ENCODE measurements at regions not wholly inside any gene's neighbourhood (a gene's known extent, or its start where the extent isn't known, plus 50 kb on each side); places are given as distances from the start of the nearest gene placed in this dataset.

GRCh38 chr6:169849396-169849795, 98.0 kb downstream of the ERMARD start:
- no peak overlapping the region for H3K27ac ChIP-seq (ENCODE audit: low read depth, low read length)
- no peak overlapping the region for H3K9ac ChIP-seq (ENCODE audit: low read length in 5 of 5)
- no peaks in the 10 kb centered on the region for H3K36me3 ChIP-seq (ENCODE audit: control insufficient read depth in 5 of 5, insufficient read depth in 5 of 5, low read length in 5 of 5)
- H3K27me3 ChIP-seq (ENCODE audit: control insufficient read depth in 5 of 5, insufficient read depth in 4 of 5, low read length in 5 of 5), result peaks cover 0 to 14% (median 6%) of the 10 kb centered on the region in 5 donors
- no peak overlapping the region for H3K4me3 ChIP-seq (ENCODE audit: low read depth in 1 of 5, low read length in 5 of 5)
- no peaks in the 10 kb centered on the region for H3K9me3 ChIP-seq (ENCODE audit: control insufficient read depth in 5 of 5, low read length in 5 of 5)
- peaks cover 0 to 39% (median 11%) of the 10 kb centered on the region in 5 donors for H3K4me1 ChIP-seq (ENCODE audit: control insufficient read depth in 5 of 5, insufficient read depth in 5 of 5, low read length in 5 of 5)

- Histone ChIP-seq H3K27me3 (ENCODE audit: control insufficient read depth in 5 of 5, insufficient read depth in 4 of 5, low read length in 5 of 5) (peaks cover 0 to 14% (median 6%) of the 10 kb centered on the region in 5 donors), H3K36me3 (ENCODE audit: control insufficient read depth in 5 of 5, insufficient read depth in 5 of 5, low read length in 5 of 5) (no peaks in the 10 kb centered on the region)
These were observed 97.5 kb downstream of the ERMARD start for GRCh38 chr6:169848946-169849345.

GRCh38 chr6:169847901-169848311, 96.5 kb downstream of the ERMARD start:
- H3K4me3 ChIP-seq (ENCODE audit: low read depth in 1 of 5, low read length in 5 of 5), result no peak overlapping the region
- no peak overlapping the region for H3K27ac ChIP-seq (ENCODE audit: low read depth, low read length)
- H3K27me3 ChIP-seq (ENCODE audit: control insufficient read depth in 5 of 5, insufficient read depth in 4 of 5, low read length in 5 of 5), result peaks cover 0 to 20% (median 6%) of the 10 kb centered on the region in 5 donors
- peaks cover 0 to 29% (median 10%) of the 10 kb centered on the region in 5 donors for H3K4me1 ChIP-seq (ENCODE audit: control insufficient read depth in 5 of 5, insufficient read depth in 5 of 5, low read length in 5 of 5)
- no peaks in the 10 kb centered on the region for H3K36me3 ChIP-seq (ENCODE audit: control insufficient read depth in 5 of 5, insufficient read depth in 5 of 5, low read length in 5 of 5)
- H3K9me3 ChIP-seq (ENCODE audit: control insufficient read depth in 5 of 5, low read length in 5 of 5), result no peaks in the 10 kb centered on the region
- no peak overlapping the region for H3K9ac ChIP-seq (ENCODE audit: low read length in 5 of 5)

More at GRCh38 chr6:169848946-169849345, 97.5 kb downstream of the ERMARD start:
- Histone ChIP-seq H3K4me1 (ENCODE audit: control insufficient read depth in 5 of 5, insufficient read depth in 5 of 5, low read length in 5 of 5) (peaks cover 0 to 39% (median 11%) of the 10 kb centered on the region in 5 donors), H3K9ac (ENCODE audit: low read length in 5 of 5) (no peak overlapping the region), H3K9me3 (ENCODE audit: control insufficient read depth in 5 of 5, low read length in 5 of 5) (no peaks in the 10 kb centered on the region), H3K4me3 (ENCODE audit: low read depth in 1 of 5, low read length in 5 of 5) (no peak overlapping the region), H3K27ac (ENCODE audit: low read depth, low read length) (no peak overlapping the region)

- peaks cover 0 to 22% (median 6%) of the 10 kb centered on the region in 5 donors for H3K27me3 ChIP-seq (ENCODE audit: control insufficient read depth in 5 of 5, insufficient read depth in 4 of 5, low read length in 5 of 5)
- peaks cover 0 to 22% (median 6%) of the 10 kb centered on the region in 5 donors for H3K4me1 ChIP-seq (ENCODE audit: control insufficient read depth in 5 of 5, insufficient read depth in 5 of 5, low read length in 5 of 5)
- no peaks in the 10 kb centered on the region for H3K9me3 ChIP-seq (ENCODE audit: control insufficient read depth in 5 of 5, low read length in 5 of 5)
- H3K4me3 ChIP-seq (ENCODE audit: low read depth in 1 of 5, low read length in 5 of 5), result peak overlapping the region in 1 of 5 donors; percentile 11
- H3K27ac ChIP-seq (ENCODE audit: low read depth, low read length), result no peak overlapping the region
- no peak overlapping the region for H3K9ac ChIP-seq (ENCODE audit: low read length in 5 of 5)
- H3K36me3 ChIP-seq (ENCODE audit: control insufficient read depth in 5 of 5, insufficient read depth in 5 of 5, low read length in 5 of 5), result no peaks in the 10 kb centered on the region
These were observed 95.8 kb downstream of the ERMARD start for GRCh38 chr6:169847141-169847674.

- Histone ChIP-seq H3K9ac (ENCODE audit: low read length in 5 of 5) (no peak overlapping the region), H3K27me3 (ENCODE audit: control insufficient read depth in 5 of 5, insufficient read depth in 4 of 5, low read length in 5 of 5) (peaks cover 0 to 22% (median 6%) of the 10 kb centered on the region in 5 donors), H3K36me3 (ENCODE audit: control insufficient read depth in 5 of 5, insufficient read depth in 5 of 5, low read length in 5 of 5) (no peaks in the 10 kb centered on the region), H3K9me3 (ENCODE audit: control insufficient read depth in 5 of 5, low read length in 5 of 5) (no peaks in the 10 kb centered on the region), H3K4me1 (ENCODE audit: control insufficient read depth in 5 of 5, insufficient read depth in 5 of 5, low read length in 5 of 5) (peaks cover 0 to 16% (median 5%) of the 10 kb centered on the region in 5 donors), H3K4me3 (ENCODE audit: low read depth in 1 of 5, low read length in 5 of 5) (no peak overlapping the region), H3K27ac (ENCODE audit: low read depth, low read length) (no peak overlapping the region)
These were observed 95.0 kb downstream of the ERMARD start for GRCh38 chr6:169846286-169847056.

- Histone ChIP-seq H3K36me3 (ENCODE audit: control insufficient read depth in 5 of 5, insufficient read depth in 5 of 5, low read length in 5 of 5) (no peaks in the 10 kb centered on the region), H3K4me1 (ENCODE audit: control insufficient read depth in 5 of 5, insufficient read depth in 5 of 5, low read length in 5 of 5) (peaks cover 0 to 9% (median 5%) of the 10 kb centered on the region in 5 donors)
These were observed 94.2 kb downstream of the ERMARD start for GRCh38 chr6:169845426-169846285.

GRCh38 chr6:169844946-169845345, 93.5 kb downstream of the ERMARD start:
- Histone ChIP-seq H3K4me3 (ENCODE audit: low read depth in 1 of 5, low read length in 5 of 5) (no peak overlapping the region), H3K27ac (ENCODE audit: low read depth, low read length) (no peak overlapping the region), H3K4me1 (ENCODE audit: control insufficient read depth in 5 of 5, insufficient read depth in 5 of 5, low read length in 5 of 5) (peaks cover 0 to 7% (median 5%) of the 10 kb centered on the region in 5 donors), H3K27me3 (ENCODE audit: control insufficient read depth in 5 of 5, insufficient read depth in 4 of 5, low read length in 5 of 5) (peaks cover 0 to 24% (median 6%) of the 10 kb centered on the region in 5 donors), H3K9me3 (ENCODE audit: control insufficient read depth in 5 of 5, low read length in 5 of 5) (no peaks in the 10 kb centered on the region), H3K9ac (ENCODE audit: low read length in 5 of 5) (no peak overlapping the region), H3K36me3 (ENCODE audit: control insufficient read depth in 5 of 5, insufficient read depth in 5 of 5, low read length in 5 of 5) (no peaks in the 10 kb centered on the region)

More at GRCh38 chr6:169845426-169846285, 94.2 kb downstream of the ERMARD start:
- Histone ChIP-seq H3K9me3 (ENCODE audit: control insufficient read depth in 5 of 5, low read length in 5 of 5) (no peaks in the 10 kb centered on the region), H3K4me3 (ENCODE audit: low read depth in 1 of 5, low read length in 5 of 5) (no peak overlapping the region), H3K27me3 (ENCODE audit: control insufficient read depth in 5 of 5, insufficient read depth in 4 of 5, low read length in 5 of 5) (peaks cover 0 to 22% (median 6%) of the 10 kb centered on the region in 5 donors), H3K27ac (ENCODE audit: low read depth, low read length) (no peak overlapping the region), H3K9ac (ENCODE audit: low read length in 5 of 5) (no peak overlapping the region)

- no peak overlapping the region for H3K27ac ChIP-seq (ENCODE audit: low read depth, low read length)
These were observed 92.6 kb downstream of the ERMARD start for GRCh38 chr6:169843991-169844390.

GRCh38 chr6:169843110-169843509, 91.7 kb downstream of the ERMARD start:
- no peaks in the 10 kb centered on the region for H3K9me3 ChIP-seq (ENCODE audit: control insufficient read depth in 5 of 5, low read length in 5 of 5)
- no peak overlapping the region for H3K9ac ChIP-seq (ENCODE audit: low read length in 5 of 5)
- peaks cover 3 to 24% (median 6%) of the 10 kb centered on the region in 5 donors for H3K27me3 ChIP-seq (ENCODE audit: control insufficient read depth in 5 of 5, insufficient read depth in 4 of 5, low read length in 5 of 5)
- no peaks in the 10 kb centered on the region for H3K36me3 ChIP-seq (ENCODE audit: control insufficient read depth in 5 of 5, insufficient read depth in 5 of 5, low read length in 5 of 5)
- no peak overlapping the region for H3K4me3 ChIP-seq (ENCODE audit: low read depth in 1 of 5, low read length in 5 of 5)
- no peak overlapping the region for H3K27ac ChIP-seq (ENCODE audit: low read depth, low read length)
- peaks cover 0 to 14% (median 5%) of the 10 kb centered on the region in 5 donors for H3K4me1 ChIP-seq (ENCODE audit: control insufficient read depth in 5 of 5, insufficient read depth in 5 of 5, low read length in 5 of 5)

More at GRCh38 chr6:169843991-169844390, 92.6 kb downstream of the ERMARD start:
- Histone ChIP-seq H3K4me3 (ENCODE audit: low read depth in 1 of 5, low read length in 5 of 5) (no peak overlapping the region), H3K9me3 (ENCODE audit: control insufficient read depth in 5 of 5, low read length in 5 of 5) (no peaks in the 10 kb centered on the region), H3K27me3 (ENCODE audit: control insufficient read depth in 5 of 5, insufficient read depth in 4 of 5, low read length in 5 of 5) (peaks cover 3 to 24% (median 6%) of the 10 kb centered on the region in 5 donors), H3K9ac (ENCODE audit: low read length in 5 of 5) (no peak overlapping the region), H3K36me3 (ENCODE audit: control insufficient read depth in 5 of 5, insufficient read depth in 5 of 5, low read length in 5 of 5) (no peaks in the 10 kb centered on the region), H3K4me1 (ENCODE audit: control insufficient read depth in 5 of 5, insufficient read depth in 5 of 5, low read length in 5 of 5) (peaks cover 0 to 7% (median 5%) of the 10 kb centered on the region in 5 donors)
